Adrenal gland (tissue), 9 donors: ENCODE measurements at regions not wholly inside any gene's neighbourhood (a gene's known extent, or its start where the extent isn't known, plus 50 kb on each side); places are given as distances from the start of the nearest gene placed in this dataset.

Source experiments
- DNase-seq, 7 donors: peaks; one replicate each; pipeline ENCODE4 v3.0.0-alpha.2; 2019 to 2020
- H3K27ac ChIP-seq, 5 donors: fragments of 200-600 bp; sonication (generic) in 4 of 5; 1 replicate in 3 of 5; 2 replicates in 2 of 5; pipeline versions ENCODE4 v1.5.1 to v1.8.0; 2016 to 2020; ENCODE audit warnings: mild to moderate bottlenecking in 1 of 5
- H3K27me3 ChIP-seq: fragments of 200-600 bp; 2 replicates; pipeline ENCODE4 v1.8.0; 2021
- H3K36me3 ChIP-seq, 2 donors: fragments of 200-600 bp; replicated peaks in 1 of 2; 1 replicate in 1 of 2; 2 replicates in 1 of 2; pipeline versions ENCODE4 v1.5.1 to v1.8.0; 2018 to 2022
- H3K4me1 ChIP-seq, 2 donors: fragments of 200-600 bp; replicated peaks in 1 of 2; 1 replicate in 1 of 2; 2 replicates in 1 of 2; pipeline versions ENCODE4 v1.5.1 to v1.8.0; 2018 to 2021
- H3K4me3 ChIP-seq, 4 donors: fragments of 200-600 bp; sonication (generic) in 3 of 4; one replicate each; pipeline ENCODE4 v1.5.1; 2016 to 2018
- H3K9me3 ChIP-seq, 3 donors: fragments of 200-600 bp; sonication (generic) in 1 of 3; replicated peaks in 1 of 3; 1 replicate in 2 of 3; 2 replicates in 1 of 3; pipeline versions ENCODE4 v1.5.1 to v1.8.0; 2016 to 2021
- POLR2A ChIP-seq, 2 donors: fragments of 450-650 bp; IDR thresholded peaks; one replicate each; pipeline ENCODE4 v1.6.1; 2017; ENCODE audit warnings: antibody characterized with exemption in 2 of 2, mild to moderate bottlenecking in 2 of 2, moderate library complexity in 1 of 2
- WGBS, 4 donors: extraction: QIAGEN DNeasy Blood & Tissue Kit in 2 of 4; methylation state at CpG; one replicate each; pipeline versions ENCODE4 v1.1.5 to v1.1.7; 2013 to 2017; 5-methylcytosine and 5-hydroxymethylcytosine counted together
- intact Hi-C, 2 donors: fragments of 100-400 bp; cut with DNase I; formaldehyde crosslinking; loops; one replicate each; pipeline versions ENCODE4 v1.14.1 to v1.15.0; 2022 to 2023
- TF ChIP-seq, protein P1 (sequence below), 6 experiments: fragments of 450-650 bp in 4 of 6; fragments of 200-600 bp in 2 of 6; sonication (generic) in 1 of 6; IDR thresholded peaks; 1 replicate in 5 of 6; 2 replicates in 1 of 6; pipeline versions ENCODE4 v1.5.1 to v1.8.0; 2016 to 2021; ENCODE audit warnings: antibody characterized with exemption in 6 of 6, mild to moderate bottlenecking in 2 of 6, moderate library complexity in 1 of 6
- donor health status: healthy with polysubstance abuse.
- donor health status: Bipolar disorder and iron deficiency.
- donor health status: DM: yes; HTN: yes; CAD: no.
- donor health status: DM: no; HTN: no; CAD: no.
- donor health status: DM: no; HTN: no; CAD: no.

GRCh38 chr2:177090967-177091366 lies 121.6 kb upstream of the HNRNPA3 start:
- H3K27me3 ChIP-seq, result no peaks in the 10 kb centered on the region
- H3K4me3 ChIP-seq, result no peak overlapping the region
- H3K9me3 ChIP-seq, result no peaks in the 10 kb centered on the region
- DNase-seq, result no peak
- H3K27ac ChIP-seq, result no peak overlapping the region
- 81 to 85% (median 84%) methylated on average over 5 of the region's 5 CpGs for WGBS, 4 donors
- no peaks in the 10 kb centered on the region for H3K4me1 ChIP-seq
- intact Hi-C loops, result no loop called here
- TF ChIP-seq, protein P1, sequence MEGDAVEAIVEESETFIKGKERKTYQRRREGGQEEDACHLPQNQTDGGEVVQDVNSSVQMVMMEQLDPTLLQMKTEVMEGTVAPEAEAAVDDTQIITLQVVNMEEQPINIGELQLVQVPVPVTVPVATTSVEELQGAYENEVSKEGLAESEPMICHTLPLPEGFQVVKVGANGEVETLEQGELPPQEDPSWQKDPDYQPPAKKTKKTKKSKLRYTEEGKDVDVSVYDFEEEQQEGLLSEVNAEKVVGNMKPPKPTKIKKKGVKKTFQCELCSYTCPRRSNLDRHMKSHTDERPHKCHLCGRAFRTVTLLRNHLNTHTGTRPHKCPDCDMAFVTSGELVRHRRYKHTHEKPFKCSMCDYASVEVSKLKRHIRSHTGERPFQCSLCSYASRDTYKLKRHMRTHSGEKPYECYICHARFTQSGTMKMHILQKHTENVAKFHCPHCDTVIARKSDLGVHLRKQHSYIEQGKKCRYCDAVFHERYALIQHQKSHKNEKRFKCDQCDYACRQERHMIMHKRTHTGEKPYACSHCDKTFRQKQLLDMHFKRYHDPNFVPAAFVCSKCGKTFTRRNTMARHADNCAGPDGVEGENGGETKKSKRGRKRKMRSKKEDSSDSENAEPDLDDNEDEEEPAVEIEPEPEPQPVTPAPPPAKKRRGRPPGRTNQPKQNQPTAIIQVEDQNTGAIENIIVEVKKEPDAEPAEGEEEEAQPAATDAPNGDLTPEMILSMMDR (IDR thresholded peaks at IDR 0.05), result no peak
- TF ChIP-seq POLR2A (IDR thresholded peaks at IDR 0.05), result no peak
- H3K36me3 ChIP-seq, result no peaks in the 10 kb centered on the region

DNA sequence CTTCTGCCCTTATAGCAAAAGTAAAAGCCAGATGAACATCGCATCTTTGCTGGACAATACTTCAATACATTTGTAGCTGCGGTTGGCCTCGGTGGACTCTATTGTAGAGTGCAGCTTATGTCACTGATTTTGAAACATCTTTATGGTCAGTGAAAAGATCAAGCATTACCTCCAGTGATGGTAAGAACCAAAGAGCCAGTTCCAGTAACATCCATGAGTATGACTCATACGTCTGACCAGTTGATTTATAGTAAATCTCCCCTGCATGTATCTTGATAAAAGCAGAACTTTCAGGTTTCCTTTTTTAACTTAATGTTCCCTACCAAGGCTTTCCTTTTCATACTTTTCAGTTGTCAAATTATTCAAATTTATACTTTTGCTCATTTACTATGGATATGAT lies 119.2 kb upstream of the HNRNPA3 start:
- H3K9me3 ChIP-seq, result no peaks in the 10 kb centered on the region
- no peak overlapping the region for H3K27ac ChIP-seq
- intact Hi-C loops, result no loop called here
- 52 to 83% (median 73%) methylated on average over 4 of the region's 4 CpGs for WGBS, 4 donors
- H3K36me3 ChIP-seq, result no peaks in the 10 kb centered on the region
- H3K4me1 ChIP-seq, result no peaks in the 10 kb centered on the region
- TF ChIP-seq, protein P1 (IDR thresholded peaks at IDR 0.05), result no peak
- TF ChIP-seq POLR2A (IDR thresholded peaks at IDR 0.05), result no peak
- no peak for DNase-seq
- H3K27me3 ChIP-seq, result no peaks in the 10 kb centered on the region
- H3K4me3 ChIP-seq, result no peak overlapping the region

DNA sequence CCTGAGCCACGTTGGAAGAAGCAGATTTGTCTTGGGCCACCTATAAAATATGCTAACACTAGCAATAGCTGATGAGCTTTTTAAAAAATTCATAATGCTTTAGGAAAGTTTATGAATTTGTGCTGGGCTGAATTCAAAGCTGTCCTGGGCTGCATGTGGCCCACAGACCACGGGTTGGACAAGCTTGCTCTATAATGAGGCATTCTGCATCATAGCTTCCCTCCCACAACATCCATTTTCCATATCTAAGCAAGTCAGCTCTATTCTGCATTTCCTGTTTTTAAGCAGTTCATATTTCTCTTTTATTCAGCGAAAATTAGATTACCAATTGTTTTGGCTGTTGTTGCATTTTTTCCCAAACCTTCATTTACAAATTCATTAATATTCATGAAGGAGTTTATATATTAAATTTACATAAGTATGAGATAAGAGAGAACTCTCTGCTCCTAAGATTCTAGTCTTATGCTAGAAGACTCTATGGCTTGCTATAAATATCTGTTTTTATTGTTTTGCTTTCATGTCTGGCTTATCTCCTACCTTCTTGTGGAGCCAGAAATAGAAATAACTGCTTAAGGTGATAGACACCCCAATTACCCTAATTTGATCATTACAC lies 114.5 kb upstream of the HNRNPA3 start:
- Histone ChIP-seq H3K36me3 (no peaks in the 10 kb centered on the region), H3K9me3 (no peaks in the 10 kb centered on the region), H3K27ac (no peak overlapping the region), H3K4me3 (no peak overlapping the region), H3K27me3 (no peaks in the 10 kb centered on the region), H3K4me1 (no peaks in the 10 kb centered on the region)
- 45 to 64% (median 54%) methylated on average over 3 of the region's 3 CpGs for WGBS, 4 donors
- intact Hi-C loops, result no loop called here
- no peak for DNase-seq
- TF ChIP-seq, protein P1 (IDR thresholded peaks at IDR 0.05), result no peak
- no peak for TF ChIP-seq POLR2A (IDR thresholded peaks at IDR 0.05)

- no peak overlapping the region for H3K4me3 ChIP-seq
- no peak overlapping the region for H3K27ac ChIP-seq
- no peaks in the 10 kb centered on the region for H3K27me3 ChIP-seq
- H3K36me3 ChIP-seq, result no peaks in the 10 kb centered on the region
- no peaks in the 10 kb centered on the region for H3K9me3 ChIP-seq
- intact Hi-C loops, result no loop called here
- no peaks in the 10 kb centered on the region for H3K4me1 ChIP-seq
- TF ChIP-seq, protein P1 (IDR thresholded peaks at IDR 0.05), result no peak
- no peak for TF ChIP-seq POLR2A (IDR thresholded peaks at IDR 0.05)
- no peak for DNase-seq
Observed at GRCh38 chr2:177101930-177102329, 110.7 kb upstream of the HNRNPA3 start.
